Trophoblast cell (in vitro differentiated cells and primary cell): ENCODE measurements at regions not wholly inside any gene's neighbourhood (a gene's known extent, or its start where the extent isn't known, plus 50 kb on each side); places are given as distances from the start of the nearest gene placed in this dataset.

Source experiments
- DNase-seq, 2 donors: peaks; one replicate each; pipeline ENCODE4 v3.0.0-alpha.2; 2016
- H2AFZ ChIP-seq: 2 replicates; pipeline ENCODE4 v1.6.1; 2013; ENCODE audit warnings: low read length, moderate library complexity, mild to moderate bottlenecking; ENCODE audit not compliant: insufficient read depth, poor library complexity
- H2AK5ac ChIP-seq: 2 replicates; pipeline ENCODE4 v1.6.1; 2013; ENCODE audit warnings: mild to moderate bottlenecking, low read length
- H2BK120ac ChIP-seq: 2 replicates; pipeline ENCODE4 v1.6.1; 2013; ENCODE audit warnings: low read length, mild to moderate bottlenecking, moderate library complexity; ENCODE audit not compliant: insufficient read depth, poor library complexity
- H2BK12ac ChIP-seq: 2 replicates; pipeline ENCODE4 v1.6.1; 2013; ENCODE audit warnings: mild to moderate bottlenecking, low read length, moderate library complexity
- H2BK5ac ChIP-seq: 2 replicates; pipeline ENCODE4 v1.6.1; 2013; ENCODE audit warnings: low read length, low read depth, moderate library complexity, mild to moderate bottlenecking; ENCODE audit not compliant: poor library complexity
- H3K14ac ChIP-seq: 2 replicates; pipeline ENCODE4 v1.6.1; 2013; ENCODE audit warnings: mild to moderate bottlenecking, low read length
- H3K18ac ChIP-seq: 2 replicates; pipeline ENCODE4 v1.6.1; 2013; ENCODE audit warnings: mild to moderate bottlenecking, low read length
- H3K23ac ChIP-seq: 2 replicates; pipeline ENCODE4 v1.6.1; 2013; ENCODE audit warnings: low read length
- H3K27ac ChIP-seq: 2 replicates; pipeline ENCODE4 v1.5.1; 2013; ENCODE audit warnings: low read depth, mild to moderate bottlenecking, inconsistent platforms, low read length, moderate library complexity
- H3K27me3 ChIP-seq: 2 replicates; pipeline ENCODE4 v1.6.1; 2013; ENCODE audit warnings: inconsistent platforms, mild to moderate bottlenecking, low read length, moderate library complexity; ENCODE audit not compliant: insufficient read depth
- H3K36me3 ChIP-seq, 2 experiments: 1 replicate in 1 of 2; 2 replicates in 1 of 2; pipeline ENCODE4 v1.6.1; 2013; ENCODE audit warnings: low read length in 2 of 2, mild to moderate bottlenecking in 2 of 2, moderate library complexity in 1 of 2; ENCODE audit not compliant: insufficient read depth in 2 of 2, control insufficient read depth in 1 of 2
- H3K4ac ChIP-seq: 2 replicates; pipeline ENCODE4 v1.6.1; 2013; ENCODE audit warnings: low read depth, mild to moderate bottlenecking, low read length, moderate library complexity
- H3K4me1 ChIP-seq, 2 experiments: 1 replicate in 1 of 2; 2 replicates in 1 of 2; pipeline ENCODE4 v1.6.1; 2013; ENCODE audit warnings: low read length in 2 of 2, mild to moderate bottlenecking in 2 of 2, moderate library complexity in 1 of 2; ENCODE audit not compliant: insufficient read depth in 2 of 2, control insufficient read depth in 1 of 2
- H3K4me2 ChIP-seq: 2 replicates; pipeline ENCODE4 v1.6.1; 2013; ENCODE audit warnings: inconsistent platforms, mild to moderate bottlenecking, low read length, moderate library complexity
- H3K4me3 ChIP-seq: 2 replicates; pipeline ENCODE4 v1.5.1; 2013; ENCODE audit warnings: mild to moderate bottlenecking, low read depth, low read length, inconsistent platforms
- H3K79me1 ChIP-seq: one replicate; pipeline ENCODE4 v1.6.1; 2013; ENCODE audit warnings: low read length
- H3K79me2 ChIP-seq: 2 replicates; pipeline ENCODE4 v1.6.1; 2013; ENCODE audit warnings: low read length, mild to moderate bottlenecking; ENCODE audit not compliant: control insufficient read depth, insufficient read depth, poor library complexity
- H3K9ac ChIP-seq: 2 replicates; pipeline ENCODE4 v1.6.1; 2013; ENCODE audit warnings: mild to moderate bottlenecking, low read length
- H3K9me3 ChIP-seq: 2 replicates; pipeline ENCODE4 v1.6.1; 2013; ENCODE audit warnings: low read depth, mild to moderate bottlenecking, control low read depth, inconsistent platforms, low read length; ENCODE audit not compliant: insufficient read depth
- H4K12ac ChIP-seq: 2 replicates; pipeline ENCODE4 v1.6.1; 2013; ENCODE audit warnings: low read depth, mild to moderate bottlenecking, low read length, moderate library complexity
- H4K8ac ChIP-seq: 2 replicates; pipeline ENCODE4 v1.6.1; 2013; ENCODE audit warnings: low read depth, mild to moderate bottlenecking, low read length, moderate library complexity
- H4K91ac ChIP-seq: one replicate; pipeline ENCODE4 v1.6.1; 2013; ENCODE audit warnings: low read depth, mild to moderate bottlenecking, low read length, moderate library complexity
- WGBS: extraction: QIAGEN DNeasy Blood & Tissue Kit; methylation state at CpG from one replicate; pipeline ENCODE4 v1.1.7; 2013; ENCODE audit warnings: missing lambda C conversion rate; ENCODE audit not compliant: insufficient read length, insufficient coverage; ENCODE audit errors: extremely low coverage; 5-methylcytosine and 5-hydroxymethylcytosine counted together

GRCh38 chr1:202067188-202067974, 55.3 kb upstream of the GPR37L1 start:
- Histone ChIP-seq H3K18ac (no peak overlapping the region), H3K27me3 (no peaks in the 10 kb centered on the region), H3K79me1 (peaks cover 2% of the 10 kb centered on the region), H3K9ac (no peak overlapping the region), H4K91ac (no peak overlapping the region), H4K8ac (no peak overlapping the region), H2BK120ac (no peak overlapping the region), H2AFZ (no peak overlapping the region), H3K4me3 (no peak overlapping the region), H3K9me3 (no peaks in the 10 kb centered on the region), H3K4me1 (peaks cover 0 to 2% of the 10 kb centered on the region in 2 experiments), H2AK5ac (no peak overlapping the region), H3K36me3 (no peaks in the 10 kb centered on the region), H2BK12ac (no peak overlapping the region), H3K23ac (no peak overlapping the region), H3K4ac (no peak overlapping the region), H3K79me2 (no peaks in the 10 kb centered on the region), H3K14ac (no peak overlapping the region), H3K4me2 (no peak overlapping the region), H2BK5ac (no peak overlapping the region), H4K12ac (no peak overlapping the region), H3K27ac (no peak overlapping the region)
- no CpG with 5 or more reads among the region's 7 CpGs for WGBS
- peak; percentile 98 for DNase-seq

- Histone ChIP-seq H3K4me1 (no peaks in the 10 kb centered on the region), H2BK12ac (no peak overlapping the region), H3K4me2 (no peak overlapping the region), H2AFZ (no peak overlapping the region), H3K27ac (no peak overlapping the region), H2BK5ac (no peak overlapping the region), H3K18ac (no peak overlapping the region), H2BK120ac (no peak overlapping the region), H3K4ac (no peak overlapping the region), H3K9ac (no peak overlapping the region), H4K12ac (no peak overlapping the region), H3K9me3 (peaks cover 2% of the 10 kb centered on the region), H4K8ac (no peak overlapping the region), H3K27me3 (no peaks in the 10 kb centered on the region), H3K79me2 (no peaks in the 10 kb centered on the region), H3K4me3 (no peak overlapping the region), H3K23ac (no peak overlapping the region), H3K79me1 (no peaks in the 10 kb centered on the region), H2AK5ac (no peak overlapping the region), H4K91ac (no peak overlapping the region), H3K36me3 (no peaks in the 10 kb centered on the region), H3K14ac (no peak overlapping the region)
- no CpG with 5 or more reads among the region's 4 CpGs for WGBS
- no peak for DNase-seq
These were observed 54.1 kb upstream of the GPR37L1 start for GRCh38 chr1:202068596-202068995.

- Histone ChIP-seq H2AK5ac (no peak overlapping the region), H3K9me3 (peaks cover 2% of the 10 kb centered on the region)
- no CpG with 5 or more reads among the region's 4 CpGs for WGBS
These were observed 53.1 kb upstream of the GPR37L1 start for GRCh38 chr1:202069662-202070061.

GRCh38 chr1:202072211-202072765, 50.4 kb upstream of the GPR37L1 start:
- no peak overlapping the region for H4K91ac ChIP-seq
- no peak overlapping the region for H2BK5ac ChIP-seq
- H4K12ac ChIP-seq = no peak overlapping the region
- no peaks in the 10 kb centered on the region for H3K27me3 ChIP-seq
- no peak overlapping the region for H3K9ac ChIP-seq
- H3K23ac ChIP-seq = no peak overlapping the region
- H2BK120ac ChIP-seq = no peak overlapping the region
- H3K14ac ChIP-seq = no peak overlapping the region
- H3K18ac ChIP-seq = no peak overlapping the region
- H4K8ac ChIP-seq = no peak overlapping the region
- H3K4me1 ChIP-seq = peaks cover 12 to 24% of the 10 kb centered on the region in 2 experiments
- H3K4ac ChIP-seq = no peak overlapping the region
- DNase-seq = no peak
- peaks cover 2% of the 10 kb centered on the region for H3K9me3 ChIP-seq
- H3K27ac ChIP-seq = no peak overlapping the region
- H2AFZ ChIP-seq = no peak overlapping the region
- H2AK5ac ChIP-seq = no peak overlapping the region
- H3K36me3 ChIP-seq = no peaks in the 10 kb centered on the region
- H3K4me3 ChIP-seq = no peak overlapping the region
- H3K79me2 ChIP-seq = no peaks in the 10 kb centered on the region
- WGBS = no CpG with 5 or more reads among the region's 8 CpGs
- peaks cover 3% of the 10 kb centered on the region for H3K79me1 ChIP-seq
- H2BK12ac ChIP-seq = no peak overlapping the region
- no peak overlapping the region for H3K4me2 ChIP-seq

More at GRCh38 chr1:202069662-202070061, 53.1 kb upstream of the GPR37L1 start:
- H2BK120ac ChIP-seq = no peak overlapping the region
- no peak overlapping the region for H3K4ac ChIP-seq
- no peak overlapping the region for H3K18ac ChIP-seq
- H3K23ac ChIP-seq = no peak overlapping the region
- H3K9ac ChIP-seq = no peak overlapping the region
- no peaks in the 10 kb centered on the region for H3K79me2 ChIP-seq
- no peak overlapping the region for H3K27ac ChIP-seq
- DNase-seq = no peak
- no peak overlapping the region for H4K91ac ChIP-seq
- no peak overlapping the region for H2BK5ac ChIP-seq
- H4K8ac ChIP-seq = no peak overlapping the region
- no peak overlapping the region for H2BK12ac ChIP-seq
- H3K27me3 ChIP-seq = no peaks in the 10 kb centered on the region
- no peak overlapping the region for H3K4me3 ChIP-seq
- no peak overlapping the region for H2AFZ ChIP-seq
- H3K4me2 ChIP-seq = no peak overlapping the region
- no peak overlapping the region for H3K14ac ChIP-seq
- no peaks in the 10 kb centered on the region for H3K79me1 ChIP-seq
- H3K36me3 ChIP-seq = no peaks in the 10 kb centered on the region
- no peak overlapping the region for H4K12ac ChIP-seq
- peaks cover under 1 to 1% of the 10 kb centered on the region in 2 experiments for H3K4me1 ChIP-seq
